T-helper 1 cell (primary cell): ENCODE measurements at regions not wholly inside any gene's neighbourhood (a gene's known extent, or its start where the extent isn't known, plus 50 kb on each side); places are given as distances from the start of the nearest gene placed in this dataset.
A peak's percentile ranks its signal among the peaks of the same experiment; 100 is the strongest.
"Not testable (repeated sequence)": the region's sequence is repeated elsewhere in the genome, so short reads cannot be mapped to it uniquely, and the experiment has no call there.

Experiments used
- DNase-seq, 5 donors: peaks; one replicate each; pipeline ENCODE4 v3.0.0-alpha.2; 2012 to 2020

DNA sequence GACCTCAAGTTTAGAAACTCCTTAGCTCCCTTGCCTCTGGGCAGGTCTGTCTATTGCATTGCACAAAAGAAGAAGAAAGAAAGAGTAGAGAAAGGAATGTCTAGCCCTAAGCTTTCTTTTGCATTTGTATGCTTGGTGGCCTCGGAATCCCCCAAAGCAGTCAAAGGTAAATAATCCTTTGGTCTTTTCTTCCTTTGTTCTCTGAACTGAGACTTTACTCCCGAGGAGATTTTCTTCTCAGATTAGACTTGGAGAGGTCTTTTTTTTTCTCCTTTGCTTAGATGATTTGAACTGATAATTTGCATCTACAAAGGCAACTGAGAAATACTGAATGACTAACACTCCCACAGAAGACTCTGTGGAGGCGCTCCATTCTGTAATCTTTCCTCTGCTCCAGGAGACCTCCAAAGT, 93.2 kb downstream of the AKR1D1 start:
- no peak for DNase-seq

GRCh38 chr7:138170298-138170697, 94.0 kb downstream of the AKR1D1 start:
- no peak for DNase-seq

- DNase-seq: peak in 1 of 5 donors; percentile 42
Measured at GRCh38 chr7:138170959-138171703, 94.9 kb downstream of the AKR1D1 start.

DNA sequence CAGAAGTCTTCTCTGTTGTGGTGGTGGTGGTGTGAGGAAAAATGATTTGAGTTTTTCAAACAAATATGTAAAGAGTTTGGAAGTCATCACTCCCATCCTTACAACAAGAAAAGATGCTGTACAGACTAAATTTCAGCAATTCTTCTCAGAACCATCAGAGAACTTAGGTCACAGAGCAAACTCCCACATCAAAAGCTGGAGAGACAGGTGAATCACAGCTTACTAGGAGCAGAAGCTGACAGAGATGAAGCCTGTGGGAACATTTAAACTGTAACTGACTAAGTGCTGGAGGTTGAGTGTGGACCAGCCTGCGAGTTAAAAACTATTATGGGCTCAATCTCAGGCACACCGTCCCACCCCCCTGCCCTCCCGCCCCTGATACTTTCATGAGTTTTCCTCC, 97.3 kb downstream of the AKR1D1 start:
- DNase-seq: no peak

DNA sequence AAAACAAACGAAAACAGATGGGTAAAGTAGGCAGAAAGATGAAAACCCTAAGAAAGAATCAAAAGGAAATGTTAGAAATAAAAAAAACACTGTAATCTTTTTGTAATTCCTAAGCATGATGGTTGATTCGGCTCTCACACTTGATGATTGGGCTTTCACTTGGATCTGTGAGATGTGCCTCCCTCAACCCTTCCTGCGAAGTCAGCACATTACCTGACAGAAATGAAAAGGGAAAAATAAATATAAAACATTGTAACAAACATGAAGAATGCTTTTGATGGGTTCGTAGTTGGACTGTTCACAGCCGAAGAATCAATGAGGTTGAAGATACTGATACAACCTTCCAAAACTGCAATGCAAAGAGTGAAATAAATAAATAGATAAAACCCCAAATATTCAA, 99.8 kb downstream of the AKR1D1 start:
- no peak for DNase-seq

DNA sequence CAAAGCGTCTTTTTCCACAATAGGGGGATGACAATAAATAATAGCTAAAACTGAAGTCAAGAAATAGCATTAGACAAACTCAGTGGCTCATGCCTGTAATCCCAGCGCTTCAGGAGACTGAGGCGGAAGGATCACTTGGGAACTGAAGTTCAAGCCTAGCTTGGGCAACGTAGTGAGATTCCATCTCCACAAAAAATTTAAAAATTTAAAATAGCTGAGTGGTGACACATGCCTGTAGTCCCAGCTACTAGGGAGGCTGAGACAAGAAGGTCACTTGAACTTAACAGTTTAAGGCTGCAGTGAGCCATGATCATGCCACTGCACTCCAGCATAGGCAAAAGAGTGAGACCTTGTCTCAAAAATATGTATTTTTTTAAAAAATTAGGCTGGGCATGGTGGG, 107.9 kb downstream of the AKR1D1 start:
- no peak for DNase-seq

DNA sequence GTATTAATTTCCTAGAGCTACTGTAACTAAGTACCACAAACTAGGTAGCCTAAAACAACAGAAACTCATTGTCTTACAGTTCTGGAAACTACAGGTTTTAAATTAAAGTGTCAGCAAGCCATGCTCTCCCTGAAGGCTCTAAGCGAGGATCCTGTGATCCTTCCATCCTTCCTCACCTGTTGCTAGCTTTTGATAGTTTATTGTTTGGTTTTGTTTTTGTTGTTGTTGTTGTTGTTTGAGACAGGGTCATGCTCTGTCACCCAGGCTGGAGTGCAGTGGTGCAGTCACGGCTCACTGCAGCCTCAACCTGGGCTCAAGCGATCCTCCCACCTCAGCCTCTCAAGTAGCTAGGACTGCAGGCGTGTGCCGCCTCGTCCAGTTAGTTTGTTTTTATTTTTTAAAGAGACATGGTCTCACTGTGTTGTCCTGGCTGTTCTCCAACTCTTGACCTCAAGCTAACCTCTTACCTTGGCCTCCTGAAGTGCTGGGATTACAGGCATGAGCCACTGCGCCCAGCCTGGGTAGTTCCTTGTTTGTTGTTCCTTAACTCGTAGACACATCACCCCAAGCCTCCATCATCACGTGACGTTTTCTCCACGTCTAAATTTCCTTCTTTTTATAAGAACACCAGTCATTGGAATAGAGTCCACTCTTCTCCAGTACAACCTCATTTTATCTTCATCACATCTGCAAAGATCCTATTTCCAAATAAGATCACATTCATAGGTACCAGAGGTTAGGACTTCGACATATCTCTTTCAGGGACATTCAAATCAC, 109.1 kb downstream of the AKR1D1 start:
- no peak for DNase-seq

DNA sequence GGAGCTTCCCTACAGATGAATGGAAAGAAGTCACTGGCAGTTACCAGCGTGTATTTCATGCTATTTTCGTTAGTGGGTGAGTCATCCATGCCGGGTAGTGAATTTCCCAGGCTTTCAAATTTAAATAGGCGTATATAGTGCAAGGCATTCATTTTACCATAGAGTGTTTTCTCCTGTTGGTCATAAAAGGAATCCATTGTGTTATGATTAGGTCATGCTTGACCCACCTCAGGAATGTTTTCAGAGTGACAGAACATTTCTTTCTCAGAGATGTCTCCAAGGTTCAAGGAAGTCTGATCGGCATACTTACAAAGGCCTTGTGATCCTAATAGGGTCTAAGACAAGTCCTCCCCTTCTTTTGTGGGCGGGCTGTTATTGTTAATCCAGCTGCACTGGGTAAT, 110.7 kb downstream of the AKR1D1 start:
- no peak for DNase-seq

DNA sequence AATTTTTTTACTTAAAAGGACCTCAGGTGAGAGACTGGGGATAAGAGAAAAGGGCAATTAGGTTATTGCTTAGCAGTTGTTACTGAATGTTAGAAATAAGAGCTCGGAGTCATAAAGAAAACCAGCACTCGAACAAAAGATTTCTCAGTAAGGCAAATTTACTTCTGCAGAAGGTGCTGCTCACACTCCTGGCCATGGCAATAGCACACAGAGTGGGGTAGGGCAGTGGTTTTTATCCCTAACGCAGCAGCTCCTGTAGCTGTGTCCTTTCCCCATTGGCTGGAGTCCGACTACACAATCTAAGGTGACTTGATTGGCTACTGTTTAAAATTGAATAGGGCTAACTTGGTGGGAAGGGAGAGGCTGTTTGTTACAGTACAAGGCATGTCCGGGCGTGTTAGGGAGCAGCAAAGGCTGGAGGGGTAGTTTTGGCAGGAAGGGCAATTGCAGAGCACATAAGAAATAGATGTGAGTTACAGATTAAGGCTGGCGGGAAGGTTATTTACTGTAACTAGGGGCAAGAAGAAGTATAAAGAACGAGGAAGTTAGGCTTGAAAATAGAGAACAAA, 112.1 kb downstream of the AKR1D1 start:
- DNase-seq: no peak

DNA sequence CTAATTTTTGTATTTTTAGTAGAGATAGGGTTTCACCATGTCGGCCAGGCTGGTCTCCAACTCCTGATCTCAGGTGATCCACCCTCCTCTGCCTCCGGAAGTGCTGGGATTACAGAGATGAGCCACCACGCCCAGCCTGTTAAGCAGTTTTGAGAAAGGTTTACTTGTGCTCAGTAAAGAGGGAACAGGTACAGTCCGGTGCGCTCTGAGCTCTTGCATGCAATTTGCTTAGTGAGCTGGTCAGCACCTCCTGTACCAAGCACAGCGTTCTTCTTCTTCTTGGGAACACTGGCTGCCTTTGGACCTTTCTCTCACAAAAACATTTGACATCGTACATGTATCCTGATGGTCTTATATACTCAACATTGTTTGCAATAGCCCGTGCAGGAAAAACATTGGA, 118.3 kb downstream of the AKR1D1 start:
- DNase-seq: no peak

GRCh38 chr7:138195151-138195571, 118.9 kb downstream of the AKR1D1 start:
- DNase-seq: no peak

DNA sequence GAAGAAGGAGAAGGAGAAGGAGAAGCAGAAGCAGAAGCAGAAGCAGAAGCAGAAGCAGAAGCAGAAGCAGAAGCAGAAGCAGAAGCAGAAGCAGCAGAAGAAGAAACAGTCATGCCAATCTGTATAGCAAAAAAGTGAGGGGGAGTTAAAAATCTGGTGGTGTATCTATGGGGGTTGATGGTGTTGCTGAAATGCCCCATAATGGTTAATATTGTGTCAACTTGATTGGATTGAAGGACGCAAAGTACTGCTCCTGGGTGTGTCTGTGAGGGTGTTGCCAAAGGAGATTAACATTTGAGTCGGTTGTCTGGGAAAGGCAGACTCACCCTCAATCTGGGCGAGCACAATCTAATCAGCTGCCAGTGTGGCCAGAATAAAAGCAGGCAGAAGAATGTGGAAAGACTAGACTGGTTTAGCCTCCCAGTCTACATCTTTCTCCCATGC, 120.3 kb downstream of the AKR1D1 start:
- not testable (repeated sequence) for DNase-seq

GRCh38 chr7:138196971-138197896, 121.0 kb downstream of the AKR1D1 start:
- no peak for DNase-seq

DNA sequence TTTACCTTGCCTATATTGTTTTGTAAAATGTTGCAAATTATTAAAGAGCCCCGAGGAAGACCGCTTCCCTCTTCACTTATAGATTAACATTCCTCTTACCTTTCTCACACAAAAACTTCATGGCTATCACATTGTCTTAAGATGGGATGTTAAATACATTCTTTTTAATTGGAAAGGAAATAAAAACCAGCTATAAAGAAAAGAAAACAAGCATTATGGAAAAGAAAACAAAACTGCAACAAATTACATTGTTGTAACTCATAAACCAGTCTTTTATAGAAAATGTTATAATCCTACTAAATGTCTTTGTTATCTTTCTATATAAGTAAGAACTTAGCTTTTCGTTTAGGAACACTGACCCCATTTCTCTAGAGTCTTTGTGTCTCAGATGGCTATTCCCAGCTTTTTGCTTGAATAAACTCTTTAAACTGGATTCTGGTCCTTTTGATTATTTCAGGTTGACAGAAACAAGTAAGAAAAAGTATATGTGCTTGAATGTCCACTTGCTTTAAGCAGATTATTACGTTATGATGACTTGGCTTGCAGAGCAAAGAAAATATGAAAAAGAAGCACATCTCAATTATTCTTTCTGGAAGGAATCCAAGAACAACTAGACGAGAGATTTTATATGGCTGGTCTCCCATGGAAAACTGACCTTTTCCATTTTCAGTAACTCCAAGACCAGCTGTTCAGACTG, 128.2 kb downstream of the AKR1D1 start:
- no peak for DNase-seq

DNA sequence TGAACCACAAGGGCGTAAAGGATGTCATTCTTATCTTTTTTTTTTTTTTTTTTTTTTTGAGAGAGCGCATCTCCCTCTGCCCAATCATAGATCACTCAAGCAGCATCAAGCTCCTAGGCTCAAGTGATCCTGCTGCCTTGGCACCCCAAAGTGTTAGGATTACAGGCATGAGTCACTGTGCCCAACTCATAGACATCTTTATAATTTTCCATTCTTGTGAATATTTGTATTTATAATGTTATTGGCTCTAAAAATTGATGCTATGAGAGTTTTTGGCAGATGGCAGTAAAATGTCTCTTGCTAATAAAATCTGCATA, 128.7 kb downstream of the AKR1D1 start:
- no peak for DNase-seq

DNA sequence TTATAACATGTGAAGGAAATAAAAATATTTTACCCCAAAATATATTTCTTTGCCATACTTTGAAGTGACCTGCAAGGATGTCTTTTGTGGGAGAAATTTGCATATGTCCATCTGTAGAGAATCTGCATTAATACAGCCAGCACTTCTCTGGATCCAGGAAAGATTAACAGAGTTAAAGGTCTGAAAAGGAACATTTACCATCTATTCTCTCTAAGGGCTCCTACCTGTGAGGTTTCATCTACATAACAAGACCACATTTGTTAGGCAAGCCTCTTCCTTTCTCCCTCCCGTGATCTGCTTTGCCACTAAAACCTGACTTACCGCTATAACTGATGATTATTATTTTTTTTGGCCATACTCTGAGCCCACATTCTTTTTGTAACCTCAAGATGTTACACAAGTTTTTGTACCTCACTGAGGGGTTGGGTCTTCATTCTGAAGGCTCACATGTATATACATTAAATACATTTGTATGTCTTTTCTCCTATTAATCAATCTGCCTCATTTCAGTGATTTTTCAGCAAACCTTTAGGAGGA, 129.4 kb downstream of the AKR1D1 start:
- DNase-seq: no peak

DNA sequence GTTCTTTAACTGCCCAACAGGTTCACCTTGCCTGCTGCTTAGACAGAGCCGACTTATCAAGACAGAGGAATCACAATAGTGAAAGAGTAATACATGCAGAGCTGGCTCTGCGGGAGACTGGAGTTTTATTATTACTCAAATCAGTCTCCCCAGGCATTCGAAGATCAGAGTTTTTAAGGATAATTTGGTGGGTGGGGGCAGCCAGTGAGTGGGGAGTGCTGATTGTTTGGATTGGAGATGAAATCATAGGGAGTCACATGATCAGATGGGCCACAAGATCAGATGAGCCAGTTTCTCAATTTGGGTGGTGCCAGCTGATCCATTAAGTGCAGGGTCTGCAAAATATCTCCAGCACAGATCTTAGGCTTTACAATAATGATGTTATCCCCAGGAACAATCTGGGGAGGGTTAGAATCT, 131.3 kb downstream of the AKR1D1 start:
- DNase-seq: no peak

DNA sequence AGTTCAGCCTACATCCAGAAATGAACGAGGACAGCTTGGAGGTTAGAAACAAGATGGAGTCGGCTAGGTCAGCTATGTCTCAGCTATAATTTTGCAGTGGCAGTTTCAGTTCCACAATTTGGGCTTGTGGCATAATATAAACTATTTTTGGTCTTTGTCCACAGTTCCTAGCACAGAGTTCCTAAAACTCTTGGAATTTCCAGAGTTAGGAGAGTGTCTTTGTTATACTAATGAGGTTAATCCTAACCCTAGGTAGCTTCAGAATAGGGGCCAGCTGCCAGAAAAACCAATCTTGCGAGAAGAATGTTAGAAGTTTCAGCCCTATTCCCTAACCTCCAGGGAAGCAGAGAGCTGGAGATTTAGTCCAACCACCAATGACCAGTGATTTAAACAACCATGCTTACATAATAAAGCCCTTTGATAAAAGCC, 131.9 kb downstream of the AKR1D1 start:
- no peak for DNase-seq

GRCh38 chr7:138208864-138209263, 132.6 kb downstream of the AKR1D1 start:
- no peak for DNase-seq

DNA sequence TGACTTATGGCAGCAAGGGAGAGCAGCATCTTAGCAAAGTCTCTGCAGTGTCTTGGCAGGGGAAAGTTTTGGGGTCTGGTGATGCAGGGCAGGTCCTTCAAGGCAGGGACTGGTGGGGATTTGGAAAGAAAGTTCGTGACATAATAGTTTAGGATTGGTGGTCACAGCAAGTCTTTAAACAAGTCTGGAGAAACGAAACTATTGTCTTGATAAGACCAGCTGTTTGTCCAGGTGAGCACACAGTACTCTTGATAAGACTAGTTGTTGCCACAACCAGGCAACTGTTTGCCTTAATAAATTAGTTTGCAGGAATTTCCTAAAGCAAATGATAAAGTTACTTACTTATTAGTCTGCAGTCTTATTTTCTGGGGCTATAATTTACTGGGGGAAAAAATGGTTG, 136.1 kb downstream of the AKR1D1 start:
- DNase-seq: no peak

DNA sequence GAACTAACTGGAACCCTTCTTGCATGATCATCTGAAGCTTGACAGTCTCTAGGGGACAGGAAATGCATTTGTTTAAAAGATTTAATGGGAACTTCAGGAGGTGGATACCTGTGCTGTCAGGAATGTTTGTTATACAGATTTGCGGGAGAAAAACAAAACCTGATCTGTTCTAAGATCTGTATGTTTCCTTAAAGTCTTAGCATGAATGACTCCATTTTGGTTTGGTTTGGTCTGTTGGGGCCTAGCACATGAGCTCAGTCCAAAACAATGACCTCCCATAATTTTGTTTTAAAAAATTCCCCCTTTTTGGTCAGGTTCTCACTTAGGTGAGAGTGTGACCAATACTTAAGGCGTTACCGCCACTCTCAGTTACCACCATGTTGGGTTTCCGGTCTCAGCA, 138.7 kb downstream of the AKR1D1 start:
- DNase-seq: no peak

- DNase-seq: not testable (repeated sequence)
Measured at GRCh38 chr7:138220321-138220720, 144.1 kb downstream of the AKR1D1 start.
